ENCODE measurements at regions not wholly inside any gene's neighbourhood (a gene's known extent, or its start where the extent isn't known, plus 50 kb on each side); places are given as distances from the start of the nearest gene placed in this dataset.

DNA sequence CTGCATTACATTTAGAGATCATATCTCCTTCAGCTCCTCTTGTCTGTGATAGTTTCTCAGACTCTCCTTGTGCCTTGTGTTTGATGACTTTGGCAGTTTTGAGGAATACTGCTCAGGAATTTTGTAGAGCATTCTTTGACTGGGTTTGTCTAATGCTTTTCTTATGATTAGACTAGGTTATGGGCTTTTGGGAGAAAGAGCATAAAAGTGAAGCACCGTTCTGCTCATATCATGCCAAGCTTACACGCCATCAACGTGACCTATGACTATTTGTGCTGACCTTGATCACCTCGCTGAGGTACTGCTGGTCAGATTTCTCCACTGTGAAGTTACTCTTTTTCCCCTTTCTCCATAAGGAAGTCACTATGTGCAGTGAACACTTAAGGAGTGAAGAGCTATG is 256.0 kb downstream of the LY86 start:
- no peak for DNase-seq (ENCODE audit: low spot score)
- Histone ChIP-seq H3K79me2 (no peaks in the 10 kb centered on the region), H3K9me3 (ENCODE audit: low read depth) (no peaks in the 10 kb centered on the region), H3K4me2 (no peak overlapping the region), H3K4me3 (no peak overlapping the region), H3K4me1 (ENCODE audit: insufficient read depth) (peaks cover 8% of the 10 kb centered on the region), H3K27ac (no peak overlapping the region), H3K9me2 (replicated peaks; ENCODE audit: insufficient read depth) (no peaks in the 10 kb centered on the region), H3K27me3 (no peaks in the 10 kb centered on the region), H2AFZ (no peak overlapping the region), H3K36me3 (replicated peaks; ENCODE audit: insufficient read depth, low read depth) (no peaks in the 10 kb centered on the region), H4K20me1 (ENCODE audit: insufficient read depth, poor library complexity, severe bottlenecking) (no peaks in the 10 kb centered on the region)
- TF ChIP-seq EZH2phosphoT487 (IDR thresholded peaks at IDR 0.05; ENCODE audit: low read depth, severe bottlenecking, unreplicated experiment), result no peak
- no peak for TF ChIP-seq EZH2 (IDR thresholded peaks at IDR 0.05; ENCODE audit: borderline replicate concordance)
- TF ChIP-seq, protein P1, sequence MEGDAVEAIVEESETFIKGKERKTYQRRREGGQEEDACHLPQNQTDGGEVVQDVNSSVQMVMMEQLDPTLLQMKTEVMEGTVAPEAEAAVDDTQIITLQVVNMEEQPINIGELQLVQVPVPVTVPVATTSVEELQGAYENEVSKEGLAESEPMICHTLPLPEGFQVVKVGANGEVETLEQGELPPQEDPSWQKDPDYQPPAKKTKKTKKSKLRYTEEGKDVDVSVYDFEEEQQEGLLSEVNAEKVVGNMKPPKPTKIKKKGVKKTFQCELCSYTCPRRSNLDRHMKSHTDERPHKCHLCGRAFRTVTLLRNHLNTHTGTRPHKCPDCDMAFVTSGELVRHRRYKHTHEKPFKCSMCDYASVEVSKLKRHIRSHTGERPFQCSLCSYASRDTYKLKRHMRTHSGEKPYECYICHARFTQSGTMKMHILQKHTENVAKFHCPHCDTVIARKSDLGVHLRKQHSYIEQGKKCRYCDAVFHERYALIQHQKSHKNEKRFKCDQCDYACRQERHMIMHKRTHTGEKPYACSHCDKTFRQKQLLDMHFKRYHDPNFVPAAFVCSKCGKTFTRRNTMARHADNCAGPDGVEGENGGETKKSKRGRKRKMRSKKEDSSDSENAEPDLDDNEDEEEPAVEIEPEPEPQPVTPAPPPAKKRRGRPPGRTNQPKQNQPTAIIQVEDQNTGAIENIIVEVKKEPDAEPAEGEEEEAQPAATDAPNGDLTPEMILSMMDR (IDR thresholded peaks at IDR 0.05; ENCODE audit: poor library complexity), result no peak
- 86% methylated on average over 4 of the region's 4 CpGs for WGBS (ENCODE audit: low lambda C conversion rate, missing lambda C conversion rate)

DNA sequence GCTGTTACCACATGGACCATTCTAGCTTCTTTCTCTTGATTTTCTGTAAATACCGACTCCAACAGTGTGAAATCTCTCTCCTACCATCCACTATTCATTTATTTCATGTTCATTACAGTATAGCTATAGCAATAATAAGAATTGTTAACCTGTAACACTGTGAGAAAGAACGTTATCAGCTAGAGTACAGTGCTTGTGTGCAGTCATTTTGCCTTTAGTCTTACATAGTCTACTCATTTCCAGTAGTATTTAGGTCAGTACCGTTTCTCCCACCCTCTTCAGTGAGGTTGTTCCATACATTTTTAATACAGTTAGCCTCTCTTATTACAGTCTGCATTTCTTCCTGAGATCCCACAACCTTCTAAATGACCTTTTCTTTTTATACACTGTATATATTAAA is 257.1 kb downstream of the LY86 start:
- Histone ChIP-seq H3K4me1 (ENCODE audit: insufficient read depth) (peaks cover 8% of the 10 kb centered on the region), H3K4me2 (no peak overlapping the region), H3K9me2 (replicated peaks; ENCODE audit: insufficient read depth) (no peaks in the 10 kb centered on the region), H3K9me3 (ENCODE audit: low read depth) (no peaks in the 10 kb centered on the region), H3K36me3 (replicated peaks; ENCODE audit: insufficient read depth, low read depth) (no peaks in the 10 kb centered on the region), H2AFZ (no peak overlapping the region), H3K27ac (no peak overlapping the region), H3K79me2 (no peaks in the 10 kb centered on the region), H3K4me3 (no peak overlapping the region), H4K20me1 (ENCODE audit: insufficient read depth, poor library complexity, severe bottlenecking) (no peaks in the 10 kb centered on the region), H3K27me3 (no peaks in the 10 kb centered on the region)
- 79% methylated on average over 3 of the region's 3 CpGs for WGBS (ENCODE audit: low lambda C conversion rate, missing lambda C conversion rate)
- TF ChIP-seq, protein P1 (IDR thresholded peaks at IDR 0.05; ENCODE audit: poor library complexity), result no peak
- TF ChIP-seq EZH2phosphoT487 (IDR thresholded peaks at IDR 0.05; ENCODE audit: low read depth, severe bottlenecking, unreplicated experiment), result no peak
- no peak for DNase-seq (ENCODE audit: low spot score)

GRCh38 chr6:6847591-6847990 is 259.1 kb downstream of the LY86 start:
- no peak overlapping the region for H3K4me2 ChIP-seq
- H3K9me2 ChIP-seq (replicated peaks; ENCODE audit: insufficient read depth), result no peaks in the 10 kb centered on the region
- TF ChIP-seq EZH2phosphoT487 (IDR thresholded peaks at IDR 0.05; ENCODE audit: low read depth, severe bottlenecking, unreplicated experiment) (no peak), EZH2 (IDR thresholded peaks at IDR 0.05; ENCODE audit: borderline replicate concordance) (no peak)
- TF ChIP-seq, protein P1 (IDR thresholded peaks at IDR 0.05; ENCODE audit: poor library complexity), result no peak
- no peaks in the 10 kb centered on the region for H3K79me2 ChIP-seq
- no peak overlapping the region for H3K4me3 ChIP-seq
- WGBS (ENCODE audit: low lambda C conversion rate, missing lambda C conversion rate), result 84% methylated on average over 3 of the region's 3 CpGs
- H3K9me3 ChIP-seq (ENCODE audit: low read depth), result no peaks in the 10 kb centered on the region
- no peak overlapping the region for H2AFZ ChIP-seq
- no peaks in the 10 kb centered on the region for H3K27me3 ChIP-seq
- H3K27ac ChIP-seq, result no peak overlapping the region
- peaks cover 4% of the 10 kb centered on the region for H3K4me1 ChIP-seq (ENCODE audit: insufficient read depth)
- no peaks in the 10 kb centered on the region for H4K20me1 ChIP-seq (ENCODE audit: insufficient read depth, poor library complexity, severe bottlenecking)
- H3K36me3 ChIP-seq (replicated peaks; ENCODE audit: insufficient read depth, low read depth), result no peaks in the 10 kb centered on the region
- DNase-seq (ENCODE audit: low spot score), result no peak
